ENCODE measurements at regions not wholly inside any gene's neighbourhood (a gene's known extent, or its start where the extent isn't known, plus 50 kb on each side); places are given as distances from the start of the nearest gene placed in this dataset.

GRCh38 chr5:133691448-133691847, 79.1 kb upstream of the FSTL4 start:
- peaks cover 11% of the 10 kb centered on the region for H3K27me3 Mint-ChIP-seq (ENCODE audit: low read depth)
- no peaks in the 10 kb centered on the region for H3K4me1 ChIP-seq (ENCODE audit: insufficient read depth, low read length)
- TF ChIP-seq, protein P1, sequence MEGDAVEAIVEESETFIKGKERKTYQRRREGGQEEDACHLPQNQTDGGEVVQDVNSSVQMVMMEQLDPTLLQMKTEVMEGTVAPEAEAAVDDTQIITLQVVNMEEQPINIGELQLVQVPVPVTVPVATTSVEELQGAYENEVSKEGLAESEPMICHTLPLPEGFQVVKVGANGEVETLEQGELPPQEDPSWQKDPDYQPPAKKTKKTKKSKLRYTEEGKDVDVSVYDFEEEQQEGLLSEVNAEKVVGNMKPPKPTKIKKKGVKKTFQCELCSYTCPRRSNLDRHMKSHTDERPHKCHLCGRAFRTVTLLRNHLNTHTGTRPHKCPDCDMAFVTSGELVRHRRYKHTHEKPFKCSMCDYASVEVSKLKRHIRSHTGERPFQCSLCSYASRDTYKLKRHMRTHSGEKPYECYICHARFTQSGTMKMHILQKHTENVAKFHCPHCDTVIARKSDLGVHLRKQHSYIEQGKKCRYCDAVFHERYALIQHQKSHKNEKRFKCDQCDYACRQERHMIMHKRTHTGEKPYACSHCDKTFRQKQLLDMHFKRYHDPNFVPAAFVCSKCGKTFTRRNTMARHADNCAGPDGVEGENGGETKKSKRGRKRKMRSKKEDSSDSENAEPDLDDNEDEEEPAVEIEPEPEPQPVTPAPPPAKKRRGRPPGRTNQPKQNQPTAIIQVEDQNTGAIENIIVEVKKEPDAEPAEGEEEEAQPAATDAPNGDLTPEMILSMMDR (conservative IDR thresholded peaks at IDR 0.05) = no peak

More at GRCh38 chr5:133691448-133691847, 79.1 kb upstream of the FSTL4 start:
- Histone ChIP-seq H4K5ac (ENCODE audit: insufficient read length, low read depth, low read length) (no peak overlapping the region), H2BK15ac (ENCODE audit: low read depth, low read length) (no peak overlapping the region), H3T11ph (ENCODE audit: low read length) (no peak overlapping the region), H3K4ac (ENCODE audit: low read depth, low read length) (no peak overlapping the region), H2BK12ac (ENCODE audit: insufficient read length, low read depth, low read length) (no peak overlapping the region), H4K91ac (ENCODE audit: insufficient read length, low read depth, low read length) (no peak overlapping the region), H3K18ac (ENCODE audit: insufficient read length, low read depth, low read length) (no peak overlapping the region), H3K27ac (ENCODE audit: insufficient read length, low read depth, low read length) (no peak overlapping the region), H3K79me2 (ENCODE audit: insufficient read depth, low read length) (no peaks in the 10 kb centered on the region), H3K14ac (ENCODE audit: insufficient read depth, low read length) (no peak overlapping the region), H3K23me2 (ENCODE audit: insufficient read length, low read depth, low read length, poor library complexity, severe bottlenecking) (no peaks in the 10 kb centered on the region), H2AK5ac (ENCODE audit: insufficient read length, low read length) (no peak overlapping the region), H2BK20ac (ENCODE audit: low read depth, low read length, poor library complexity, severe bottlenecking) (no peak overlapping the region), H3K56ac (ENCODE audit: insufficient read length, low read depth, low read length) (no peak overlapping the region), H4K8ac (replicated peaks; ENCODE audit: insufficient read length, low read depth, low read length) (no peak overlapping the region), H3K9me3 (ENCODE audit: control insufficient read depth, low read depth, low read length) (no peaks in the 10 kb centered on the region), H4K20me1 (ENCODE audit: control insufficient read depth, insufficient read depth, insufficient read length) (no peaks in the 10 kb centered on the region), H3K27me3 (ENCODE audit: insufficient read depth, low read length) (no peaks in the 10 kb centered on the region), H2BK120ac (ENCODE audit: low read depth, low read length, poor library complexity, severe bottlenecking) (no peak overlapping the region), H3K4me2 (ENCODE audit: insufficient read depth, insufficient read length, low read length) (no peak overlapping the region), H3K79me1 (ENCODE audit: insufficient read depth, low read depth, low read length, poor library complexity, severe bottlenecking) (no peaks in the 10 kb centered on the region), H2AFZ (ENCODE audit: low read length) (no peak overlapping the region), H3K23ac (ENCODE audit: insufficient read length, low read depth, low read length) (no peak overlapping the region), H3K9ac (ENCODE audit: extremely low read depth, insufficient read length, low read length) (no peak overlapping the region), H2BK5ac (ENCODE audit: insufficient read length, low read length) (no peak overlapping the region)
- Mint-ChIP-seq H3K4me1 (peaks cover 0 to 8% of the 10 kb centered on the region in 2 experiments), H3K27ac (no peak overlapping the region; a peak in 1 of 7 replicates), H3K36me3 (ENCODE audit: insufficient read depth in 1 of 3, low read depth in 3 of 3) (no peaks in the 10 kb centered on the region; a peak in 1 of 7 replicates), H3K4me3 (no peak overlapping the region), H3K9me3 (no peaks in the 10 kb centered on the region)
- DNase-seq = no peak
- no CpG with 5 or more reads among the region's 3 CpGs for WGBS (ENCODE audit: extremely low coverage, insufficient read length, low lambda C conversion rate)
